ENCODE measurements at regions not wholly inside any gene's neighbourhood (a gene's known extent, or its start where the extent isn't known, plus 50 kb on each side); places are given as distances from the start of the nearest gene placed in this dataset.

DNA sequence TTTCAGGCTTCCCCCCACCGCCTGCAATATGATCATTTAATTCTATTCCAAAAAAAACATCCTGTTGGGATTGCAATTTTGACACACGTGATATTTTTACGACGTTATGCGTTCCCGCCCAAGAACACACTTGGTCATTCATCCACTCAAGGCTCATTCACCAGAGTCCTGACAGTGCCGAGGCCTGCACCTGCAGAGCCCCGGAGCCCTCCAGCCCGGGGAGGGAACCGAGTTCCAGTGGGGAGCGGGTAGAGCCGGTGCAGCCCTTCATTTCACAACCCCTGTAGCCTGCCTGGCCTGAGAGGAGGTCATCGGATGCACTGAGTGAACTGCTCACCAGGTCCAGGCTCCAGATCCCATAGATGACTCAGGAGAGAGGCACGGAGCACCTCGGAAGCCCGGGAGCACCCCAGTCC lies 156.0 kb upstream of the BACE2 start:
- H3K4me1 ChIP-seq: no peaks in the 10 kb centered on the region
- no peaks in the 10 kb centered on the region for H3K36me3 ChIP-seq
- ATAC-seq (peak in 2 of 4 donors; percentile 14 to 47), DNase-seq (no peak)
- H3K4me3 ChIP-seq: no peak overlapping the region
- no peak overlapping the region for H3K27ac ChIP-seq
- peaks cover 0 to 8% (median 0%) of the 10 kb centered on the region in 9 donors for H3K27me3 ChIP-seq
- no peaks in the 10 kb centered on the region for H3K9me3 ChIP-seq
- intact Hi-C loops (cut with DNase I): no loop called here
- 56 to 68% (median 64%) methylated on average over 16 of the region's 16 CpGs for WGBS, 4 donors
- TF ChIP-seq, protein P1, sequence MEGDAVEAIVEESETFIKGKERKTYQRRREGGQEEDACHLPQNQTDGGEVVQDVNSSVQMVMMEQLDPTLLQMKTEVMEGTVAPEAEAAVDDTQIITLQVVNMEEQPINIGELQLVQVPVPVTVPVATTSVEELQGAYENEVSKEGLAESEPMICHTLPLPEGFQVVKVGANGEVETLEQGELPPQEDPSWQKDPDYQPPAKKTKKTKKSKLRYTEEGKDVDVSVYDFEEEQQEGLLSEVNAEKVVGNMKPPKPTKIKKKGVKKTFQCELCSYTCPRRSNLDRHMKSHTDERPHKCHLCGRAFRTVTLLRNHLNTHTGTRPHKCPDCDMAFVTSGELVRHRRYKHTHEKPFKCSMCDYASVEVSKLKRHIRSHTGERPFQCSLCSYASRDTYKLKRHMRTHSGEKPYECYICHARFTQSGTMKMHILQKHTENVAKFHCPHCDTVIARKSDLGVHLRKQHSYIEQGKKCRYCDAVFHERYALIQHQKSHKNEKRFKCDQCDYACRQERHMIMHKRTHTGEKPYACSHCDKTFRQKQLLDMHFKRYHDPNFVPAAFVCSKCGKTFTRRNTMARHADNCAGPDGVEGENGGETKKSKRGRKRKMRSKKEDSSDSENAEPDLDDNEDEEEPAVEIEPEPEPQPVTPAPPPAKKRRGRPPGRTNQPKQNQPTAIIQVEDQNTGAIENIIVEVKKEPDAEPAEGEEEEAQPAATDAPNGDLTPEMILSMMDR (IDR thresholded peaks at IDR 0.05): no peak
- no peak for TF ChIP-seq POLR2A (IDR thresholded peaks at IDR 0.05)

GRCh38 chr21:41012425-41012824 lies 155.5 kb upstream of the BACE2 start:
- WGBS, 4 donors: 92 to 97% (median 93%) methylated on average over 3 of the region's 3 CpGs
- H3K27me3 ChIP-seq: peaks cover 0 to 8% (median 0%) of the 10 kb centered on the region in 9 donors
- H3K36me3 ChIP-seq: no peaks in the 10 kb centered on the region
- no peak overlapping the region for H3K27ac ChIP-seq
- H3K9me3 ChIP-seq: no peaks in the 10 kb centered on the region
- ATAC-seq (peak in 1 of 4 donors; percentile 38), DNase-seq (no peak)
- H3K4me3 ChIP-seq: no peak overlapping the region
- no peaks in the 10 kb centered on the region for H3K4me1 ChIP-seq
- TF ChIP-seq POLR2A (IDR thresholded peaks at IDR 0.05): no peak
- TF ChIP-seq, protein P1 (IDR thresholded peaks at IDR 0.05): no peak
- intact Hi-C loops (cut with DNase I): no loop called here

DNA sequence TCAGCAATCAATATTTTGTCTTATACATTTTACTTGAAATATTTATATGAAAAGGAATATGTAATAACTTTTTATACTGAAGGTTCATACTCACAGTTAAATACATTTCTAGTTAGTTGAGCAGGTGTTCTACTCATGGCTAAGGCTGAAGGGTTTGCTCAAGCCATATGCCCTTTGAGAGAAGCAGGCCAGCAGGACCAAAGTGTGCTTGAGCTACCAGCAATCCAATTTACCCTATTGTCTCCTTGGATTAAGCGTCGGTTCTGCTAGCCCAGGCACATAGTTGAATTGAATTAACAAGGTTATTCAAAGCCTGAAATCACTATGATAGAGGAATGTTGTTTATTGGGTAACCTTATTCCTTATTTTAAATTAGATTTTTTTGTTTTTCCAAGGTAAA lies 151.5 kb upstream of the BACE2 start:
- intact Hi-C loops (cut with DNase I): no loop called here
- no peak for TF ChIP-seq POLR2A (IDR thresholded peaks at IDR 0.05)
- TF ChIP-seq, protein P1 (IDR thresholded peaks at IDR 0.05): no peak
- Histone ChIP-seq H3K4me3 (no peak overlapping the region), H3K4me1 (no peaks in the 10 kb centered on the region), H3K27me3 (no peaks in the 10 kb centered on the region), H3K36me3 (no peaks in the 10 kb centered on the region), H3K9me3 (peaks cover 0 to 15% (median 0%) of the 10 kb centered on the region in 12 donors), H3K27ac (no peak overlapping the region)
- WGBS, 4 donors: 91 to 92% (median 91%) methylated on average over 2 of the region's 2 CpGs
- ATAC-seq (no peak), DNase-seq (no peak)

- H3K9me3 ChIP-seq: peaks cover 0 to 15% (median 0%) of the 10 kb centered on the region in 12 donors
- intact Hi-C loops (cut with DNase I): no loop called here
- no peak overlapping the region for H3K27ac ChIP-seq
- DNase-seq (no peak), ATAC-seq (no peak)
- H3K4me1 ChIP-seq: no peaks in the 10 kb centered on the region
- no peaks in the 10 kb centered on the region for H3K27me3 ChIP-seq
- H3K4me3 ChIP-seq: no peak overlapping the region
- no peaks in the 10 kb centered on the region for H3K36me3 ChIP-seq
- TF ChIP-seq POLR2A (IDR thresholded peaks at IDR 0.05): no peak
- TF ChIP-seq, protein P1 (IDR thresholded peaks at IDR 0.05): no peak
- WGBS, 4 donors: 61 to 75% (median 61%) methylated on average over 2 of the region's 2 CpGs
These were observed 149.5 kb upstream of the BACE2 start for GRCh38 chr21:41018431-41018830.
